ENCODE measurements at regions not wholly inside any gene's neighbourhood (a gene's known extent, or its start where the extent isn't known, plus 50 kb on each side); places are given as distances from the start of the nearest gene placed in this dataset.

DNA sequence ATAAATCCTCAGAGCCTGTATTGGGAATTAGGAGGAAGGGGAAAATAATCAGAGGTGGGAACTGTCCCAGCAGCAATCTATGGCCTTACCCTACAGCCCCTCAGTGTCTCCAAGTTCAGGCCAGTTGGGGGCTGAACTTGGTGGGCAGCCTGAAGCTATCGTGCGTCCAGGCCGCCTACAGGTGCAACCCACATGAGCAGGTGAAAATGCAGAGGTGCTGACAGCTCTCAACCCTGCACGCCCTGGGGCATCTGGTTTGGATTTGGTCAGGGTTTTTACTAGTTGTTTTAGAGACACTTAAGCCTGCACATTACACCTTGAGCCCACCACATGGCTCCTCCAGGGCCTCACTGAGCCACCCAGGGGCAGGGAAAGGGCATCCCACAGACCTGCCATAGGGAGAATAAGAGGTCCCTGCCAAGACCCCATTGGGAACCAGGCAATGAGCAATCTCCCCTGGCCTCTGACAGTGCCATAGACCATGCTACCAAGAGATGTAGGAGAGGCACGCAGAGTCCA lies 209.5 kb downstream of the FOXD2 start:
- peaks cover 8% of the 10 kb centered on the region for H3K27me3 ChIP-seq (ENCODE audit: control insufficient read depth, insufficient read depth, low read length)
- H3K9me3 ChIP-seq (ENCODE audit: control insufficient read depth, insufficient read depth, low read length): no peaks in the 10 kb centered on the region
- TF ChIP-seq, protein P1, sequence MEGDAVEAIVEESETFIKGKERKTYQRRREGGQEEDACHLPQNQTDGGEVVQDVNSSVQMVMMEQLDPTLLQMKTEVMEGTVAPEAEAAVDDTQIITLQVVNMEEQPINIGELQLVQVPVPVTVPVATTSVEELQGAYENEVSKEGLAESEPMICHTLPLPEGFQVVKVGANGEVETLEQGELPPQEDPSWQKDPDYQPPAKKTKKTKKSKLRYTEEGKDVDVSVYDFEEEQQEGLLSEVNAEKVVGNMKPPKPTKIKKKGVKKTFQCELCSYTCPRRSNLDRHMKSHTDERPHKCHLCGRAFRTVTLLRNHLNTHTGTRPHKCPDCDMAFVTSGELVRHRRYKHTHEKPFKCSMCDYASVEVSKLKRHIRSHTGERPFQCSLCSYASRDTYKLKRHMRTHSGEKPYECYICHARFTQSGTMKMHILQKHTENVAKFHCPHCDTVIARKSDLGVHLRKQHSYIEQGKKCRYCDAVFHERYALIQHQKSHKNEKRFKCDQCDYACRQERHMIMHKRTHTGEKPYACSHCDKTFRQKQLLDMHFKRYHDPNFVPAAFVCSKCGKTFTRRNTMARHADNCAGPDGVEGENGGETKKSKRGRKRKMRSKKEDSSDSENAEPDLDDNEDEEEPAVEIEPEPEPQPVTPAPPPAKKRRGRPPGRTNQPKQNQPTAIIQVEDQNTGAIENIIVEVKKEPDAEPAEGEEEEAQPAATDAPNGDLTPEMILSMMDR (IDR thresholded peaks at IDR 0.05; ENCODE audit: low read depth, low read length): no peak
- DNase-seq (ENCODE audit: low read depth, low spot score): no peak
- ChIA-PET POLR2A (no interaction called here), CTCF (no interaction called here)
- no peak overlapping the region for H3K27ac ChIP-seq (ENCODE audit: low read depth, low read length)
- no peak overlapping the region for H3K4me3 ChIP-seq (ENCODE audit: low read depth, low read length)

DNA sequence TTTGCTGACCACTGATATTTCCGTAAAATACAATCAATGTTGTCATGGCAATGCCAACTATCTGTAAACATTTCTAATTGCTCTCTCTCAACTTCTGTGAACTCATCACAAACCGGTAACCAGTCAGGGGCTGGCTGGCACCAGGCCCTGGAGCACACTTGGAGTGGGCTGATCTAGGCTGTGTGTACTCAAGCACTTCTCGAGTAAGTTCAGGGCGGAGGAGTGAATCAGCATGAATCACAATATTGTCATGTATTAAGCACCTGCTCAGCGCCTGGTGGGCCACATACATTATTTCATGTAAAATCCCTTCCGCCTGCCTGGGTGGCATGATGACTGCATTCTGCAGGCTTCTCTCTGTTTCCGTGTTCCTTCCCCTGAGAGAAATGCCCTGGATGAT lies 212.4 kb downstream of the FOXD2 start:
- DNase-seq (ENCODE audit: low read depth, low spot score): peak; percentile 66
- CTCF ChIA-PET: interaction anchor here (0.6 kb wide), 1 partner anchor 81 kb away, joined by 3 read pairs; no protein-coding TSS in a partner anchor
- POLR2A ChIA-PET: no interaction called here
- H3K9me3 ChIP-seq (ENCODE audit: control insufficient read depth, insufficient read depth, low read length): no peaks in the 10 kb centered on the region
- H3K27ac ChIP-seq (ENCODE audit: low read depth, low read length): peak overlapping the region; percentile 47
- TF ChIP-seq, protein P1 (IDR thresholded peaks at IDR 0.05; ENCODE audit: low read depth, low read length): no peak
- H3K4me3 ChIP-seq (ENCODE audit: low read depth, low read length): no peak overlapping the region
- peaks cover 8% of the 10 kb centered on the region for H3K27me3 ChIP-seq (ENCODE audit: control insufficient read depth, insufficient read depth, low read length)

DNA sequence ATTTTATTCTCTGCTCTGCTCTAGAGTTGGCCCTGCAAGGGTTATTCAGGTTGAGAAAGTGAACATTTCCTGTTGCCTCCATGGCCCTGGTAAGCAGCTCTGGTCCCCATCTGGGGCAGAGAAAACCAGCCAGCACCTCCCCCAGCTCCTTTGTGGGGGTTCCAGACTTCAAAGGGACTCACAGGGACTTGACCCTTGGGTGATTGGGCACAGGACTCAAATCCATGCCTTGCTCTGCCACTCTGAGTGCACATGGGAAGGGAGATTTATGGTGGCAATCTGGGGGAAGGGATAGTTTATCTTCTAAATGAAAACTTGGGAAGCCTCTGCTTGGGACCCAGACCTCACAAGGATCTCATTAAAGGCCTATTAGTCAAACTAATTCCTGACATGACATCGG lies 212.8 kb downstream of the FOXD2 start:
- ChIA-PET CTCF (interaction anchor here (1.2 kb wide), 1 partner anchor 59 kb away, joined by 3 read pairs; no protein-coding TSS in a partner anchor), POLR2A (no interaction called here)
- Histone ChIP-seq H3K27me3 (ENCODE audit: control insufficient read depth, insufficient read depth, low read length) (peaks cover 8% of the 10 kb centered on the region), H3K27ac (ENCODE audit: low read depth, low read length) (peak overlapping the region; percentile 47), H3K9me3 (ENCODE audit: control insufficient read depth, insufficient read depth, low read length) (no peaks in the 10 kb centered on the region), H3K4me3 (ENCODE audit: low read depth, low read length) (no peak overlapping the region)
- TF ChIP-seq, protein P1 (IDR thresholded peaks at IDR 0.05; ENCODE audit: low read depth, low read length): no peak
- DNase-seq (ENCODE audit: low read depth, low spot score): no peak

DNA sequence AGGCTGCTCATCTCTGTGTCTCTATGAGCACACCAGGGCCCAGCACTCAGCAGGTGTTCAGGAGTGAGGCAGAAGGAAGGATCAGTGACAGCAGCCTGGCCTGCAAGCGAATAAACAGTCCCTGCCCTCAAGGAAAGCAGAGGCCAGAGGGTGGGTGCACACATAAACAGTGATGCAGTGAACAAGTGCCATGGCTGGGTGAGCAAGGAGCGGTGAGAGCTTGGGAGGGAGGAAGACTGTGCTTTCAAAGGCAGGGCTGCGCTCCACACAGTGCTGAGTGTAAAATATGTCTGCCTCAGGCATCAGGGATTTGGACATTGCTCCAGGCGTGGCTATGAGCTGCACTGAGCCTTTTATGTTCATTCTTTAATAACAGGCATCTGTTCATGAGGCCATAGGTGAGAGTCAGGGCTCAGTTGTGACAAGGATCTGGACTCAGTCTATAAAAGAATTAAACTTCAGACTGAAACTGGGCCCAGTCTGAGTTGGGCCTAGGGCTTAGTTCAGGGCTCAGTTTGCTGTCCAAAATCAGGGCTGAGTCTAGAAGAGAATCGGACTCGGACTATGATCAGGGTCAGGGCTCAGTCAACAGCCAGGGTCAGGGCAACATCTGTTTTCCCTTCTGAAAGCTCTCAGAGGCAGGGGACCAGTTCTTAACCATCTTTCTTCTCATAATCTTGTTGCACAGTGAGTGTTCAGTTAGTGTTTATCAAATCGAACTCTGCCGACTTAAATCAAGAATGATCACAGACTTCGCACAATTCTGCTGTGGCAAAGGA lies 213.7 kb downstream of the FOXD2 start:
- Histone ChIP-seq H3K4me3 (ENCODE audit: low read depth, low read length) (no peak overlapping the region), H3K27me3 (ENCODE audit: control insufficient read depth, insufficient read depth, low read length) (peaks cover 3% of the 10 kb centered on the region), H3K27ac (ENCODE audit: low read depth, low read length) (no peak overlapping the region), H3K9me3 (ENCODE audit: control insufficient read depth, insufficient read depth, low read length) (no peaks in the 10 kb centered on the region)
- ChIA-PET POLR2A (no interaction called here), CTCF (interaction anchor here (1.2 kb wide), 1 partner anchor 59 kb away, joined by 3 read pairs; no protein-coding TSS in a partner anchor)
- DNase-seq (ENCODE audit: low read depth, low spot score): no peak
- TF ChIP-seq, protein P1 (IDR thresholded peaks at IDR 0.05; ENCODE audit: low read depth, low read length): no peak
